A673 (cell line): ENCODE measurements at regions not wholly inside any gene's neighbourhood (a gene's known extent, or its start where the extent isn't known, plus 50 kb on each side); places are given as distances from the start of the nearest gene placed in this dataset.

ENCODE experiments used
- CTCF ChIP-seq: fragments of 300-800, 200-600 bp; sonication (generic); conservative IDR thresholded peaks from 2 replicates; pipeline ENCODE4 v1.5.1; 2017; ENCODE audit warnings: low read depth, mild to moderate bottlenecking, antibody characterized with exemption, low read length, moderate library complexity, mixed read lengths
- EZH2 ChIP-seq: fragments of 200-600 bp; sonication (generic); IDR thresholded peaks from 2 replicates; pipeline ENCODE4 v1.6.1; 2017; ENCODE audit warnings: borderline replicate concordance, low read depth, mild to moderate bottlenecking, mixed read lengths, antibody characterized with exemption, low read length; ENCODE audit not compliant: poor library complexity, severe bottlenecking

- TF ChIP-seq EZH2 (no peak), CTCF (no peak)
Observed at GRCh38 chr12:28110329-28110728, 79.9 kb upstream of the CCDC91 start.
